Peyer's patch (tissue), 4 donors: ENCODE measurements at regions not wholly inside any gene's neighbourhood (a gene's known extent, or its start where the extent isn't known, plus 50 kb on each side); places are given as distances from the start of the nearest gene placed in this dataset.

Source experiments
- POLR2A ChIP-seq, 2 donors: fragments of 450-650 bp; IDR thresholded peaks; one replicate each; pipeline ENCODE4 v1.5.1; 2017; ENCODE audit warnings: antibody characterized with exemption in 2 of 2, mild to moderate bottlenecking in 2 of 2, moderate library complexity in 2 of 2
- TF ChIP-seq, protein P1 (sequence below), 6 experiments: fragments of 450-650 bp in 4 of 6; fragments of 200-600 bp in 2 of 6; sonication (generic) in 1 of 6; IDR thresholded peaks; one replicate each; pipeline ENCODE4 v1.5.1; 2017 to 2019; ENCODE audit warnings: antibody characterized with exemption in 6 of 6, mild to moderate bottlenecking in 3 of 6, moderate library complexity in 1 of 6

DNA sequence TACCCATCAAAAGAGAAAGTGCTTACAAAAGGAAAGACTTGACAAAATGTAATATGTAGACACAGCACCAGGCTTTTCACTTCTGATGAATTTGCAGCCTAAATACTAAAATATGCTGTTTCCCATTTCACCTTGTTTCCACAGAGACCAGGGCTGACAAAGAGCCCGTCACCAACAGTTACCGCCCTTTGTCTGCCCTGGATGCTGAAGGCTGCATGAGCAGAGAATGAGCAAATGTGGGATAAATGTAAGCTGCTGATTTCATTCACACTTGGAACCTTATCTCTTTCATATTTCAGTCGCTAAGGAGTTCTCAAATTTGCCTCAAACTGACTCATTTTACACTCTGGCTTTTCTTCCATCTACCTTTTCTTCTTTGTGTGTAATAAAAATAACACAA lies 213.9 kb downstream of the TMEM167A start:
- TF ChIP-seq, protein P1, sequence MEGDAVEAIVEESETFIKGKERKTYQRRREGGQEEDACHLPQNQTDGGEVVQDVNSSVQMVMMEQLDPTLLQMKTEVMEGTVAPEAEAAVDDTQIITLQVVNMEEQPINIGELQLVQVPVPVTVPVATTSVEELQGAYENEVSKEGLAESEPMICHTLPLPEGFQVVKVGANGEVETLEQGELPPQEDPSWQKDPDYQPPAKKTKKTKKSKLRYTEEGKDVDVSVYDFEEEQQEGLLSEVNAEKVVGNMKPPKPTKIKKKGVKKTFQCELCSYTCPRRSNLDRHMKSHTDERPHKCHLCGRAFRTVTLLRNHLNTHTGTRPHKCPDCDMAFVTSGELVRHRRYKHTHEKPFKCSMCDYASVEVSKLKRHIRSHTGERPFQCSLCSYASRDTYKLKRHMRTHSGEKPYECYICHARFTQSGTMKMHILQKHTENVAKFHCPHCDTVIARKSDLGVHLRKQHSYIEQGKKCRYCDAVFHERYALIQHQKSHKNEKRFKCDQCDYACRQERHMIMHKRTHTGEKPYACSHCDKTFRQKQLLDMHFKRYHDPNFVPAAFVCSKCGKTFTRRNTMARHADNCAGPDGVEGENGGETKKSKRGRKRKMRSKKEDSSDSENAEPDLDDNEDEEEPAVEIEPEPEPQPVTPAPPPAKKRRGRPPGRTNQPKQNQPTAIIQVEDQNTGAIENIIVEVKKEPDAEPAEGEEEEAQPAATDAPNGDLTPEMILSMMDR (IDR thresholded peaks at IDR 0.05): no peak
- TF ChIP-seq POLR2A (IDR thresholded peaks at IDR 0.05): no peak
